Right lobe of liver (tissue), 6 donors: ENCODE measurements at regions not wholly inside any gene's neighbourhood (a gene's known extent, or its start where the extent isn't known, plus 50 kb on each side); places are given as distances from the start of the nearest gene placed in this dataset.

Experiments used
- ATAC-seq, 4 donors: fragments of 200-7000 bp; cut with Tn5 transposase; one replicate each; pipeline ENCODE4 v1.9.1; 2020; ENCODE audit warnings: mild to moderate bottlenecking in 4 of 4, moderate library complexity in 4 of 4
- DNase-seq, 3 donors: peaks; one replicate each; pipeline ENCODE4 v3.0.0-alpha.2; 2020
- H3K27ac ChIP-seq, 3 donors: fragments of 200-600 bp; one replicate each; pipeline ENCODE4 v1.8.0; 2022
- H3K27me3 ChIP-seq, 2 donors: fragments of 200-600 bp; one replicate each; pipeline ENCODE4 v1.8.0; 2022
- H3K36me3 ChIP-seq, 4 donors: fragments of 200-600 bp; sonication (generic) in 1 of 4; one replicate each; pipeline versions ENCODE4 v1.5.1 to v1.8.0; 2017 to 2022; ENCODE audit warnings: control low read depth in 1 of 4
- H3K4me1 ChIP-seq, 4 donors: fragments of 200-600 bp; sonication (generic) in 1 of 4; one replicate each; pipeline versions ENCODE4 v1.5.1 to v1.8.0; 2017 to 2022; ENCODE audit warnings: control low read depth in 1 of 4
- H3K4me3 ChIP-seq, 3 donors: fragments of 200-600 bp; one replicate each; pipeline ENCODE4 v1.8.0; 2022
- H3K9me3 ChIP-seq, 4 donors: fragments of 200-600 bp; sonication (generic) in 1 of 4; one replicate each; pipeline versions ENCODE4 v1.5.1 to v1.8.0; 2017 to 2022; ENCODE audit warnings: control low read depth in 1 of 4
- CTCF ChIP-seq, 4 donors: fragments of 200-600 bp in 3 of 4; fragments of 450-650 bp in 1 of 4; IDR thresholded peaks; one replicate each; pipeline versions ENCODE4 v1.5.1 to v1.8.0; 2016 to 2022; ENCODE audit warnings: antibody characterized with exemption in 4 of 4, mild to moderate bottlenecking in 2 of 4
- POLR2A ChIP-seq: fragments of 450-650 bp; IDR thresholded peaks from one replicate; pipeline ENCODE4 v1.6.1; 2017; ENCODE audit warnings: antibody characterized with exemption, mild to moderate bottlenecking
- WGBS: methylation state at CpG from one replicate; pipeline ENCODE4 v1.1.6; 2018; ENCODE audit warnings: low coverage, low lambda C conversion rate; ENCODE audit not compliant: insufficient coverage; ENCODE audit errors: missing lambda C conversion rate; 5-methylcytosine and 5-hydroxymethylcytosine counted together
- intact Hi-C, 2 donors: fragments of 100-400 bp; cut with DNase I; formaldehyde crosslinking; loops; one replicate each; pipeline versions ENCODE4 v1.11.2 to v1.14.1; 2022
- donor health status: DM: no; HTN: yes; CAD: no.
- donor health status: DM: no; HTN: no; CAD: no.
- donor health status: DM: no; HTN: no; CAD: no.
- donor health status: DM: no; HTN: yes; CAD: no.
- donor health status: DM: no; HTN: yes; CAD: no.

- H3K27me3 ChIP-seq, result no peaks in the 10 kb centered on the region
- TF ChIP-seq POLR2A (no peak), CTCF (IDR thresholded peaks at IDR 0.05) (no peak)
- no peak for DNase-seq
- no peak for ATAC-seq
- H3K27ac ChIP-seq, result no peak overlapping the region
- no peaks in the 10 kb centered on the region for H3K4me1 ChIP-seq
- H3K36me3 ChIP-seq, result no peaks in the 10 kb centered on the region
- intact Hi-C loops, result no loop called here
- 0% methylated on average over 1 of the region's 1 CpG for WGBS
- no peaks in the 10 kb centered on the region for H3K9me3 ChIP-seq
- no peak overlapping the region for H3K4me3 ChIP-seq
These were observed 148.9 kb upstream of the IGSF21 start for GRCh38 chr1:17958704-17959103.

DNA sequence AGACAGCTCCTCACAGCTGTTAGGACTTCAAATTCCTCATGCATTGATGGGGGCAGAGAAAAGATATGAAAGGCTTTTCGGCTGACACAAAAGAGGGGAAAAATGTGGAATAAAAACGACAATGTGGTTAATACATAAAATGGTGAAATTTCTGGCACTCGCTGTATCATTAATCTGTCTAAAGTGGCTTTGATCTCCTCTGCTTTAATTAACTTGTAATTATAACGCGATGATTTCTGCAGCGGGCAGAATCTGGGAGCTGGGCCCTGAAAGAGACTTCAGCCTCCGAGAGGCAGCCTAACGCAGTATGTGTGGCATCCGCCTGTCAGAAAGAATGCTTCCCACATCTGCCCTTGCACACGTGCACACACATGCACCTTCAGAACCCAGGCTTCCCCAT, 144.1 kb upstream of the IGSF21 start:
- 65% methylated on average over 8 of the region's 10 CpGs for WGBS
- Histone ChIP-seq H3K27me3 (no peaks in the 10 kb centered on the region), H3K4me1 (no peaks in the 10 kb centered on the region), H3K9me3 (no peaks in the 10 kb centered on the region), H3K36me3 (no peaks in the 10 kb centered on the region), H3K4me3 (no peak overlapping the region), H3K27ac (no peak overlapping the region)
- TF ChIP-seq CTCF (IDR thresholded peaks at IDR 0.05) (no peak), POLR2A (no peak)
- DNase-seq (no peak), ATAC-seq (no peak)
- intact Hi-C loops, result no loop called here

DNA sequence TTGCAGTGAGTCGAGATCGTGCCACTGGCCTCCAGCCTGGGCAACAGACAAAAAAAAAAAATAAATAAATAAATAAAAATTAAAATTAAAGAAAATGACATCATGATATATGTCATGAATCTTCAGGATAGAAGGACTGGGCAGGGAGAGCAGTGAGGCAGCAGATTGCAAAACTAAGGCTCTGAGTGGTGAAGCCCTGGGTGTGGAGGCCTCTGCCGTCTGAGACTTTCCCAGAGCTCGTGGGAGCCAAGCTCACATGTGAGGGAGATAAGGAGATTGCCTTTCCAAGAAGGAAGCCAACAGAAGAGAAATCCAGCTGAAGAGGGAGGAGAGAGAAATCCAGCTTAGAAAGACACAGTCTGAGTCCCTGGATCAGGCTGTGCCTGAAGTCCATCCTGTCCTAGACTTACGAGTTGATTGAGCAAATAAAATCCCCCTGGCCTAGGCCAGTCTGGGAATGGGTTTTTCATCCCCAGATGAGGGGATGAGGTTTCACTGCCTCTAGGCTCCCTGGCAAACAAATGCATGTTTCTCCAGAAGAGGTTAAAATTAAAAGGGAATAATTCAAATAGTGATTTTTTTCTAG, 142.0 kb upstream of the IGSF21 start:
- no peaks in the 10 kb centered on the region for H3K9me3 ChIP-seq
- DNase-seq, result no peak
- H3K4me3 ChIP-seq, result no peak overlapping the region
- H3K27ac ChIP-seq, result no peak overlapping the region
- H3K27me3 ChIP-seq, result no peaks in the 10 kb centered on the region
- H3K36me3 ChIP-seq, result no peaks in the 10 kb centered on the region
- intact Hi-C loops, result no loop called here
- TF ChIP-seq CTCF (IDR thresholded peaks at IDR 0.05) (no peak), POLR2A (no peak)
- ATAC-seq, result no peak
- no peaks in the 10 kb centered on the region for H3K4me1 ChIP-seq
- WGBS, result 84% methylated on average over 4 of the region's 5 CpGs

GRCh38 chr1:17966341-17966740, 141.3 kb upstream of the IGSF21 start:
- Histone ChIP-seq H3K36me3 (no peaks in the 10 kb centered on the region), H3K27me3 (no peaks in the 10 kb centered on the region), H3K27ac (no peak overlapping the region), H3K4me1 (no peaks in the 10 kb centered on the region), H3K9me3 (no peaks in the 10 kb centered on the region), H3K4me3 (no peak overlapping the region)
- DNase-seq (no peak), ATAC-seq (no peak)
- TF ChIP-seq POLR2A, result no peak
- no peak for TF ChIP-seq CTCF (IDR thresholded peaks at IDR 0.05)
- 14% methylated on average over 2 of the region's 7 CpGs for WGBS
- intact Hi-C loops, result no loop called here
